ENCODE measurements at regions not wholly inside any gene's neighbourhood (a gene's known extent, or its start where the extent isn't known, plus 50 kb on each side); places are given as distances from the start of the nearest gene placed in this dataset.
"Not testable (repeated sequence)": the region's sequence is repeated elsewhere in the genome, so short reads cannot be mapped to it uniquely, and the experiment has no call there.

DNA sequence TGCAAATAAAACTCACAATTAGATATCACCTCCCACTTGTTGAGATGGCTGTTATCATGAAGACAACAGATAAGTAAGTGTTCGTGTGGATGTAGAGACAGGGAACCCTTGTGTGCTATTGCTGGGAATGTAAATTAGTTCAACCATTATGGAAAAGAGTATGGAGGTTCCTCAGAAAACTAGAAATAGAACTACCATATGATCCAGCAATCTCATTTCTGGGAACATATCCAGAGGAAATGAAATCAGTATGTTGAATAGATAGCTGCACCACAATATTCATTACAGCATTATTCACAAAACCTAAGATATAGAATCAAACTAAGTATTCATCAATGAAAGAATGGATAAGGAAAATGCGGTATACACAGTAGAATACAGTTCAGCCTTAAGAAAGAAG lies 418.7 kb upstream of the CNTN6 start:
- no peak for DNase-seq

DNA sequence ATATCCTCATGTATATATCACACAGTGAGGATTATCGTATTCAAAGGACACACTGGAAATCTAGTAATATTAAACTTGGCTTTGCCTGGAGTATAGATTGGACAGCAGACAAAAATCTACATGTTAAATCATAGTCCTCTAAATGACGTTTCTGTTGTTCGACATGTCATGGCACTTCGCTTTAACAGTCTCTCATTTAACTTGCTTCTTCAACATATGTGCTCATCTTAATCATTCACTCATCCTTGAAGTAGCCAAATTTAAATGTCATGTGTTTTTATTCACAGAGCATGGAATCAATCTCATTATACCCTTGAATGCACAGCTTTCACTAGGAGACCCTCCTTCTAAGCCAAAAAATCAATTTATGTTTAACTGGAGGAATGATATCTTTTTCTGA lies 417.0 kb upstream of the CNTN6 start:
- DNase-seq: no peak

DNA sequence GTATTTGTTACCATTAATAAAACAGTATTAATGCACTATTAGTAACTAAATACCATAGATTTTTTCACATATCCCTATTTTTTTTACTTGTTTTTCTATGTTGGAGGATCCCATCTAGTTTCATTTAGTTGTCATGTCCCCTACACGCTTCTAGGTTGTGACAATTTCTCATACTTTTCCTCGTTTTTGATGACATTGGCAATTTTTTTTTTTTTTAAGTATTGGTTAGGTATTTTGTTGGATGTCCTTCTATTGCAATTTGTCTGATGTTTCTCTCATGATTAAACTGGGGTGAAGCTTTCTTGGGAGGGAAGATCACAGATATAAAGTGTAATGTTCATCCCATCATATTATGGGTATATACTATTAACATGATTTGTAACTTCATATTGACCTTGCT lies 409.1 kb upstream of the CNTN6 start:
- no peak for DNase-seq

DNA sequence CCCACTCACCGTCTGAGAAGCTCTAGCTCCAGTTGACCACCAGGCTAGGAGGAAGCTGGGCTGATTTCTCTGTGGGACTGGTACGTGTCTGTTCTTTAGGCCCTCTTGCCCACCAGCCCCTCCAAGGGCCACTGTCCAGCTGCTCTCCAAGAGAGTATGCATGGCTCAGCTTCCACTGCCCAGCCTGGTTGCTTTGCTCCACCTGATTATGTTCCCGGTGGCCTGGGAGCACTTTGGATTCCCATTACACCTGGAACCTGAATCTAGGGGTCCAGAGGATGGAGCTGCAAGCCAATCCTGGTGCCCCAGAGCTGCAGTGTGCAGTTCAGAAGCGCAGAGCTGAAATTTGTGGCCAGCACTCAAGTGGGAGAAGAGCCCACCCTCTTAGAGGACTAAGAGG lies 402.1 kb upstream of the CNTN6 start:
- no peak for DNase-seq

DNA sequence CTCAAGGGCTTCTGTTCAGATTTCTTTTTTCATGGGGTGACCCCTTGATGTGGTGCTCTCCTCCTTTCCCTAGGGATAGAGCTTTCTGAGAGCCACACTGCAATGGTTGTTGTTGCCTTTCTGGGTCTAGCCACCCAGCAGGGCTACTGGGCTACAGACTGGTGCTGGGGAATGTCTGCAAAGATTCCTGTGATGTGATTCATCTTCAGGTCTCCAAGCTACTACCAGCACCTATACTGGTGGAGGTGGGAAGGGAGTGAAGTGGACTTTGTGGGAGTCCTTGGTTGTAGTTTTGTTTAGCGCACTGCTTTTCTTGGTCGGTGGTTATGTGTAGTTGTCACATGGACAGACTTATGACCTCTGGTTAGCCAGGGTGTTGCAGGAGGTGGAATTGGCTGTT lies 392.3 kb upstream of the CNTN6 start:
- no peak for DNase-seq

DNA sequence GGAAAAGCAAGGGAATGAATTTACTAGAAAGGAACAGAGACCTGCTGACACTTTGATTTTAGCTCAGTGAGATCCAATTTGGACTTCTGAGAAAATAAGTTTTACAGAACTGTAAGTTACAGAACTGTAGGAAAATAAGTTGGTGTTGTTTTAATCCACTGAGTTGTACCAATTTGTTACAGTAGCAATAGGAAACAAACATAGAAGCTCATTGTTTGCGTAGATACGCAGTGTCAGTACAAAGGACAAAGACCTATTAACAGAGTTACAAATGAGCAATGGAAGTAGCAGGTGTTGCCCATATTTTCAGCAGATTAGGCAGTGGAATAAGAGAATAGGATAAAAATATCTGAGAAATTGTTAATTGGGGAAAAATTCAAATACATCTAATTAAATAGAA lies 385.8 kb upstream of the CNTN6 start:
- DNase-seq: no peak

DNA sequence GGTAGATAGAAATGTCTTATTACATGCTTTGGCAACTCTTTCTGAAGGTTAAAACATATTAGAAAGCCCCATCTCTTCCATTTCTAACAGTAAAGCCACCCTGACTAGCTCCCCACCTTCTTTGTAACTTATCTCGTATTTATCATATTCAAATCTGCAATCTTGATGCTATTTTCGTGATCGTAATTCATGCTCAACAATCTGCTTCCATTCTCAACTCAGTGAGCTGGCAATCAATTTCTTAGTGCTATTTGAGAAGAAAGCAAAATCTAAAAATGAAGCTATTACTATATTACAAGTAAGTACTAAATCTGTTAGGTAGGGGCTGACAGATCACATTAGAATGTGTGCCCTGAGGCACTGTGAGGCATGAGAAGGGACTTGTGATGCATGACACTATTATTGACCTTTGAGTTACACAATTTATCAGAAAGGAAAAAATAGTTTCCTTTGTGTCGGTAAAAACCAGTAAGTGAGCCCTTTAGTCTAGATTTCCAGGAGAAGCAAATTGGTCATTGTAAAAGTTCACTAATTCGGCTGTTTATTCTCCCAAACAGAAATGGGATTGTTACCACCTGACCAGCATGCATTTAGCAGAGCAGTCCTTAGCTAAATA lies 379.7 kb upstream of the CNTN6 start:
- DNase-seq: no peak

DNA sequence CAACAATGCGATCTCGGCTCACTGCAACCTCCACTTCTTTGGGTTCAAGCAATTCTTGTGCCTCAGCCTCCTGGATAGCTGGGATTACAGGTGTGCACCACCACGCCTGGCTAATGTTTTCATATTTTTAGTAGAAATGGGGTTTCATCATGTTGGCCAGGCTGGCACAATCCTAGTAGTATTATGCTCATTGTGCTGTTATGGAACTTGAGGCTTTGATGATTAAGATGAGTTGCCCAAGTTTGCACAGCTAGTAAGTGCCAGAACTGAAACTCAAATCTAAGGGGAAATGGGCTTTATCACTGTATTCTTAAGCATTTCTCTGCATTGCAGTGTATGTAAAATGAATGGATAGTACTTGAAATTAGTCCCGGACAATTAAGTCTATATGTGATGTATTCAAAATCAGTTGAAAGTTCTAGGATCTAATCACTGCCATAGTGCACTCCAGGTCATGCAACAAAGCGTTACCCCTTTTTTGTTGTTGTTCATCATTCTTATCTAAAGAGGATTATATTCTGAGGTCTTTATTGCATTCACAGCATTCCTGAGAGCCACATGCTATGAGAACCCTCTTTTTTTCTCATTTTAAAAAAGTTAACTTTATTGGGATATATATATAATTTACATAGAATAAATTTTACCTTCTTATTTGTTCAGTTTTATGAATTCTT lies 378.7 kb upstream of the CNTN6 start:
- no peak for DNase-seq

DNA sequence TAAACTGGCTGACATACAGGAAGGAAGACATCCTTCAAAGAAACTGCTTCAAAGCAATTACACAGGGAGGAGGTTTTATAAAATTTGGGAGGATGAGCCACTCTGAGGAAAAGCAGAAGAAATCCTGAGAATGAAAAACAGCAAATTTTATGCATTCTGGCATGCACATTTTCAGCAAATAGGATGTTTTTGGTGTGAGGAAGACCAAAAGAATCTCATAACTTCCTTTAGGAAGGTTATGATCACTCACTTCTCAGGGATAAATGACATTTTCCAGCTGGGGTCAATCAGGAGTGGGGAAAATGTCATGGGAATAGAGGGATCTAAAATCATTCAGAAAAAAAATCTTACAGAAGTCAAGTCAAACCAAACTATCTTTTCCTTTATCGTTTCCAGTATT lies 371.7 kb upstream of the CNTN6 start:
- DNase-seq: no peak

DNA sequence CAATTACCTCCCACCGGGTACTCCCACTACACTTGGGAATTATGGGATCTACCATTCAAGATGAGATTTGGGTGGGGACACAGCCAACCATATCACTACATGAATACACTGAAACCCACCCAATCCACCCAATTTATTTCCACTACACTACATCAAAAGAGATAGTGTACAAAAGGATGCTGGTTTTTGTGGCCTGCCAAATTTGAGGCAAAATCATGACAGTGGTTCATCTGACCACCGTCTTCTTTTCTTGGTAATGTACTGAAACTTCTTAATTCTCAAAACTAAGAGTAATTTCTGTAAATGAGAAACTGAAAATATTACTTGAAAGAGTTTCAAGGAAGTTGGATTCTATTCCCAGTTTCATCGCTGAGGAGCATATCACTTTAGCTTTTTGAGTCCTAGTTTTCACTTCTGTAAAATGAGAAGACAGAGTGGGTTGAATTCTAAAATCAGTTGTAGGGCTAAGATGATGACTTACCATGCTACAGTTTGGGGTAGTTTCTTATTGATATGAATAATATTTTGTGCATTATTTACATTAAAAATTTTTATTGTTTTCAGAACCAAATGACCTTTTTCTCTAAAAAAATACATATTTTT lies 360.4 kb upstream of the CNTN6 start:
- DNase-seq: no peak

DNA sequence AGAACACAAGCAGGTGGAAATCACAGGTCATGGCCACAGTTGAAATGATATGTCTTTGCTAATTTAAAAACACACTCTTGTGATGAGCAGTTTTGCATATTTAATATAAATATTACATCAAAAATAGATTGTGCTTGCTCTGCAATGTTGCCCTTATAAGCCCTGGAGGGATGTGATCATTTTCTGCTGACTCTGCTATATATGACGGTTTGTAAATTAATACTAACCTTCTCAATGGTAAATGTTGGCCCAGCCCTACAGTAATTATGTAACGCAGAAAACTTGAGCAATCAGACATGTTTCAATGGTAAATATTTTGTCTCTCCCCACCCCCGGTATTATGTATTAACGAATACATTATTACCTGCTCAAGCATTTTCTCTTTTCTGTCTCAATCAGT lies 359.5 kb upstream of the CNTN6 start:
- DNase-seq: no peak

DNA sequence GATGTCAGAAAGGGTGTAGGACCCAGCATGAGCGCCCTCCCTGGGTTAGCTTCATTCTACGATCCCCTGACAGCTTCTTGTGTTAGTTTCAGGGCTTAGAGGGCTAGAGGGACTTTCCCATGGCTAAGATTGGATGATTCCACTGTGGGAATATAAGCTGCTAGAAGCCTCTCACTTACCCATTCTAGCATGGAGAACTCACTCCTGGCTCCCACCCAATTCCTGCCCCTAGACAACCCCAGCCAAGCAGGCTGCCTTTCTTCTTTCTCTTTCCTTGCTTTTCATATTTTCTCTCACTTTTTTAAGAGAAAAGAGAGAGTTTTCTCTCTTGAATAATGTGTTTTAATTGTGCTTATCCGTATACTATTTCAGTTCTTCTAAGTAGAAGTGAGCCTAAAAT lies 335.1 kb upstream of the CNTN6 start:
- no peak for DNase-seq

DNA sequence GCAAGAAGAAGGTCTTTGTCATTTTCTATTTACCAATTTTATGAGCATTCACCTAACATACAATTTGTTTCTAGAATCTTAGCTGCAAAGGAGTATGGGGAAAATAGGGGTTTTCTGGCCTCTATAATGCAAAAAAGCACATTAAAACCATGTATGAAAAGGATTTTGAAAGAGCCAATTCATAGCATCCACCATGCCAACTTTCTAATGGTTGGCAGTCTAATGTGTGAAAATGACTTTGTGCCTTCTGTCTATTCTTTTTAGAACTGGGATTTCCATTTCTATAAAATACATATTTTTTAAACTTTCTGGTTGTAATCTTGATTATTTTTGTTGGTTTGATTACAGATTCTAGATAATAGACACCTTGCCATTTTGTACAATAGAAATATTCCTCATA lies 333.7 kb upstream of the CNTN6 start:
- DNase-seq: no peak

DNA sequence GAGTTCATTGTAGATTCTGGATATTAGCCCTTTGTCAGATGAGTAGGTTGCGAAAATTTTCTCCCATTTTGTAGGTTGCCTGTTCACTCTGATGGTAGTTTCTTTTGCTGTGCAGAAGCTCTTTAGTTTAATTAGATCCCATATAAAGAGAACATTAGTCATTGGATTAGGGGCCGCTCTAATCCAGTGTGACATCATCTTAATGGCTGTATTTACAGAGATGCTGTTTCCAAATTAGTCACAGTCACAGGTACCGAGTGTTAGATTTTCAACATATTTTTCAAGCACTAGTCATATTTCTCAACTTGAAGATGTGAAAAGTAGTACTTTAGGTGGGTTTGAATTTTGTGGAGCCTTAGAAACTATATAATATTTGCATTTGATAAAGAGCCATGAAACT lies 319.4 kb upstream of the CNTN6 start:
- not testable (repeated sequence) for DNase-seq

DNA sequence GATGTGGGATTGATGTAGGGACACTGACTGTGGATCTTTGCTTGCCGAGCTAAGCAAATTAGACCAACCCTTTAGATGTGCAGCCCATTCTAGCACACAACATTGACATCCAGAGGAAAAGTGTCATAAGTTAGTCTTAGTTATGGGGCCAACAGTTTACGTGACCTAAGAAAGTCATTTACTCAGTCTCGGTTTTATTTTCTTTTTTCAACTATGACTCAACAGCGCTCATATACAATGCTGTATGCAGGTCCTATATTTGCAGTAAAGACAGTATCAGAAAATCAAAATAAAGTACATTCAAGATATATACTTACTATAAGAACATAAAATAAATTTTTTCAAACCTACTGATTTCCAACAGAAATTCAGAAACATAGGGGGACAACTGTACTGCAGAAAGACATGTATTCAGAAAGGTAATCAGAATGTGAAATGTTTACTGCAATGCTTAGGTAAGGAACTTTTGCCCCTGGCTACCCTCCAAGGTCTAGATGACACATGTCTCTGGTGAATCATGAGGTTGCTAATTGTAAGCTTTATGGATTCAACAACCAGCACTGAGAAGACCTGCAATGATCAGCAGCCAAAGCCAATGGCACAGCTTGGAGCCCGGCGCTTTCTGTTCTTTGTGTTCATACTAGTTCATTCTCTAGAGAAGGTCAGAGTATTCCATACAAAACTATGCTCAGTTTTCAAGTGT lies 317.5 kb upstream of the CNTN6 start:
- no peak for DNase-seq

DNA sequence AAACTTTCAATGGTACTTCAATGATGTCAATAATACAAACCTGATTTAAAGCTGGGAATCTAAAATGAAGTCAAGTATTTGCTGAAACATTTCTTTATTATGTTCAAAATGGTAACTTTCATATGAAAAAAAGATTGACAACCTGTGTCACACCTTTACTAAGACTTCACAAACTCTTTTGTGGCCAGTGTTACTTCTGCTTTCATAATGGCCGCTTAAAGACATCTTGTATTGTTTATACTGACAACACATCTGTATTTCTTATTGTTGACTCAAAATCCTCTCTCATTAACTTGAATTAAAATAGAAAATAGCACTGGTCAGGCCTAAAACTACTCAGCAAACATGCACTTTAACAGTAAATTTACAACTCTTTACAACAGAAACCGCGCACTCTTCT lies 312.3 kb upstream of the CNTN6 start:
- no peak for DNase-seq

DNA sequence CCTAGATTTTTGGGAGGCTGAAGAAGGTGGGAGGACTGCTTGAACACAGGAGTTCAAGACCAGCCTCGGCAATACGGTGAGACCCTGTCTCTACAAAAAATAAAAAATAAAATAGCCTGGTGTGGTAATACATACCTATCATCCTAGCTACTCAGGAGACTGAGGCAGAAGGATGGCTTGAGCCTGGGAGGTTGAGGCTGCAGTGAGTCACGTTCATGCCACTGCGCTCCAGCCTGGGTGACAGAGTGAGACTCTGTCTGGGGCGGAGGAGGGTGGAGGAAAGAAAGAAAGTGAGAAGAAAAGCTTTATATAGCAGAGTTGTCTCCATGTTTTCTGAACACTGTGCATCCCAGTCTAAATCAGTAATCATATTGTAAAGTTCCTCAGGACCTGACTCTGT lies 301.4 kb upstream of the CNTN6 start:
- no peak for DNase-seq

DNA sequence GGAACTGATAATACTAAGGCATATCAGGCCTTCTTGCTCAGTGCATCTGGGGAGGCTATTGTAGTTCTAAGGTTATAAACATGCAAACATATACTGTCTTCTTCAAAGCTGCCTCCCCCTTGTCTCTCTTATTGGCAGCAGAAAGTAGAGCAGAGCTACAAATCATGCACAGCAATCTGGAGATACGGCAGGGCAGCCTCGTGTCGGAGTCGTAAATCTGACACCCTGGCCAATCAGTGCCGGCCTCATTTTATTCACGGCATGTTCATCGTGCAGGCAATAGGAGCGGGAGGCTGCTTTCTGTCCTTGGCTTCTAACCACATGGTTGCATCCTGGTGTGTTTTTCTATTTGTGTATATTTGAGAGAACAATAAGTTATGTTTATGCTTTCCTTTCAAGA lies 300.2 kb upstream of the CNTN6 start:
- DNase-seq: no peak

DNA sequence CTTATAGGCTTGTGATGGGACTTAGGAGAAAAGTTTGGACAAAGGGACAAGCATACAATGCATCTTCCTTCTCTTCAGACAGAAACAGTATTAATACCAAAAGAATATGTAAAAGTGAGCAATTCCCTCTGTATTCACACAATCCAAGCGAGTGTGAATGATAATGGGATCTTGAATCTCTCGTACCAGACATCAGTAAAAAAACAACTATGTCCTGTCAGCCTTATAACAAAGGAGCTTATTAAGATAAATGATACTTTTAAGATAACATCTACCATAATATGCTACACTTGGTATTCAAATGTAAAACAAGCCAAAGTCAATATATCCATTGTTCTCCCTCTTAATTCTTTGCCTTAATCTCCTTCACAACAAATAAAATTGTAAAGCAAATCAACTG lies 288.6 kb upstream of the CNTN6 start:
- no peak for DNase-seq

DNA sequence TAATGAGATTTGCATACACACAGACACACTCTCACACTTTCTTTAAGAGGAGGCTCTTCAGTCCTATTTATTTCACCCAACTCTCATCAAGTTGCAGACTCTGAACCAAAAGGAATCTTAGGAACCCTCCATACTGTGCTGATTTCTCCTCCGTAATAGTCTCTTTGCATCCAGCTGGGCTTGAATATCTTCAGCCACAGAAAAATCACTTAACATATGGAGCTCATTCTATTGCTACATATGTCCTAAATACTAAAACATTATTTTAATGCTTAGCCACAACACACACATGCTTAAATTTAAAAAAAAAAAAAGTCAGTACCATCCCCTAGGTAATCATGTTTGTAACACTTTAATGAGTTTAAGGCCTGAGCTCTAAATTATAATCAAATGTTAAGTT lies 287.5 kb upstream of the CNTN6 start:
- no peak for DNase-seq

DNA sequence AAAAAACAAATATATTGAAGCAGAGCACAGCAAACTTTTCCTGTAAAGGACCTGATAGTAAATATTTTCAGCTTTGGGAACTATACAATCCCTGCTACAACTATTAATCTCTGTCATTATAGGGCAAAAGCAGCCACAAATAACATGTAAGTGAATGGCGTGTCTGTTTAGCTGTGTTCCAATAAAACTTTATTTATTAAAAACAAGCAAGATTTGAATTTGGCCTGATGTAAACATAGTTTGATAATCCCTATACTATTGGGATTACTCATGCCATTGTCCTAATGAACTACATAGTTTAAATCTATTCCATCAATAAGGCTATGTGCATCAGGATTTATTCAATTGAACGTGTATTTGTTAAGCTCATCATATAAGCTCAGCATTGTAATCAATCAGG lies 286.8 kb upstream of the CNTN6 start:
- no peak for DNase-seq

DNA sequence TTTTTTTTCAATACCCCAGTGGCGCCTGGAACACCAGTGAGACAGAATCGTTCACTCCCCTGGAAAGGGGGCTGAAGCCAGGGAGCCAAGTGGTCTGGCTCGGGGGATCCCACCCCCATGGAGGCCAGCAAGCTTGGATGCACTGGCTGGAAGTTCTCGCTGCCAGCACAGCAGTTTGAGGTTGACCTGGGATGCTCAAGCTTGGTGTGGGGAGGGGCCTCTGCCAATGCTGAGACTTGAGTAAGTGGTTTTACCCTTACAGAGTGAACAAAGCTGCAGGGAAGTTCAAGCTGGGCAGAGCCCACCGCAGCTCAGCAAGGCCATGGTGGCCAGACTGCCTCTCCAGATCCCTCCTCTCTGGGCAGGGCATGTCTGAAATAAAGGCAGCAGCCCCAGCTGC lies 276.2 kb upstream of the CNTN6 start:
- no peak for DNase-seq

DNA sequence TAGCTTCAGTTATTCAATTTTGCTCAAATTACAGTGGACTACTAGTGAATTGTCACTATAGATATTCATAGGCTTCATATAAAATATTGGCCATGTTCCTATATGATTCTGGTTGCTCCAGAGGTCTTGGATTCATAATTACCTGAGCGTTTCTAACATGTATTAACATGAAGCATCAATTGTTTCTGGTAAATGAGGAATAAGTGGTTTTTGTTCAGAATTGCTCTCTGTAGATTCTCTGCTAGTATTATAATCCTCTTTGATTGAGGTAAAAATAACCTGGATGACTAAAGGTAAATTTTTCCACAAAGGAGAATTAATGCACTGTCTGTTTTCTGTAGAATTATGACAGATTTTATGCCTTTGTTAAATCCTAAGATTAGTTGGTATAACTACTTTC lies 258.1 kb upstream of the CNTN6 start:
- DNase-seq: no peak

DNA sequence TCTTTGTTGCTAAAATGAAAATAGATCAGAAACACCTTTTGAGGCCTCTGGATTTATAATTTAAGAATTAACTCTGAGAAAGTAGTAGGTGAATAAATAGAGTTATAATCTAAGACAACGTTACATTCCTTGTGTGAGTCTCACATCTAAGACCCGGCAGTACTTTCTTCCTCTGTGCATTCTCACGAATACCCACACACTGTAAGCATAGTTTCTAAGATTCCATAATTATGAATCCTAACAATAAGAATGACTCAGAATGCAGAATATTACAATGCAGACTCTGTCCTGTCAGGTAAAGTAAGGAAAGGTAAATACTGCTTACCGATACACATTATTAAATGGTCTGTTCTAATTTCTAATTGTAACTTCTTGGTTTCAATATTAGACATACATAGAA lies 257.7 kb upstream of the CNTN6 start:
- DNase-seq: no peak
